Ishikawa (cell line): ENCODE measurements at regions not wholly inside any gene's neighbourhood (a gene's known extent, or its start where the extent isn't known, plus 50 kb on each side); places are given as distances from the start of the nearest gene placed in this dataset.

Experiments used
- CEBPB ChIP-seq: IDR thresholded peaks from 2 replicates; pipeline ENCODE4 v1.6.1; 2012
- CREB1 ChIP-seq: IDR thresholded peaks from 2 replicates; pipeline ENCODE4 v1.6.1; 2012; ENCODE audit warnings: low read depth
- EGR1 ChIP-seq: IDR thresholded peaks from 2 replicates; pipeline ENCODE4 v1.6.1; 2012
- EP300 ChIP-seq: IDR thresholded peaks from 2 replicates; pipeline ENCODE4 v1.6.1; 2012; ENCODE audit warnings: borderline replicate concordance
- FOXM1 ChIP-seq: IDR thresholded peaks from 2 replicates; pipeline ENCODE4 v1.6.1; 2012; ENCODE audit warnings: low read depth, borderline replicate concordance
- NFIC ChIP-seq: IDR thresholded peaks from 2 replicates; pipeline ENCODE4 v1.6.1; 2012
- RAD21 ChIP-seq: IDR thresholded peaks from 2 replicates; pipeline ENCODE4 v1.6.1; 2012; ENCODE audit warnings: low read depth
- TAF1 ChIP-seq: IDR thresholded peaks from 2 replicates; pipeline ENCODE4 v1.6.1; 2012; ENCODE audit warnings: low read depth, mild to moderate bottlenecking
- TCF12 ChIP-seq: IDR thresholded peaks from 2 replicates; pipeline ENCODE4 v1.6.1; 2012; ENCODE audit warnings: low read depth
- TEAD4 ChIP-seq: IDR thresholded peaks from 2 replicates; pipeline ENCODE4 v1.6.1; 2012
- YY1 ChIP-seq: IDR thresholded peaks from 2 replicates; pipeline ENCODE4 v1.6.1; 2012; ENCODE audit warnings: low read depth
- ZBTB7A ChIP-seq: IDR thresholded peaks from 2 replicates; pipeline ENCODE4 v1.6.1; 2012; ENCODE audit warnings: low read depth
- TF ChIP-seq, protein P1 (sequence below): IDR thresholded peaks from 2 replicates; pipeline ENCODE4 v1.6.1; 2012
- TF ChIP-seq, protein P2 (sequence below): IDR thresholded peaks from 2 replicates; pipeline ENCODE4 v1.6.1; 2012; ENCODE audit warnings: low read depth, mild to moderate bottlenecking
- TF ChIP-seq, protein P3 (sequence below): IDR thresholded peaks from 2 replicates; pipeline ENCODE4 v1.6.1; 2012

DNA sequence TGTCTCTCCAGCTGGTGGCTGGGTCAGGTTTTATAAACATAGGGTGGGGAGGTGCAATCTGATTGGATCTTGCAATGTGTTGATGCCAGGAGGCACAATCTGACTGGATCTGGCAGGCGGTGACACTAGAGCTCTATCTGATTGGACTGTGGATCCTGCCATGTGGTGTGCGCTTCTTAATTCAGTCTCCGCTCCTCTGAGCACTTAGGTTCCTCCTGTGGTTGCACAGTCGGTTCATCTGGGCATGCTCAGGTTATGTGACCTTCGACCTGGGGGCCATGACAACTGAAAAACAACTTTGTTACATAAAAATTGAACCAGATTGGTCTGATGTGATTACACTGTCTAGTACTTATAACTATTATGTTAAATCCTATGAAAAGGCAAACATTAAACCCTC, 127.1 kb upstream of the SVIL start:
- TF ChIP-seq EP300 (no peak), EGR1 (no peak), RAD21 (no peak), CEBPB (no peak), FOXM1 (no peak), TEAD4 (no peak)
- TF ChIP-seq, protein P1, sequence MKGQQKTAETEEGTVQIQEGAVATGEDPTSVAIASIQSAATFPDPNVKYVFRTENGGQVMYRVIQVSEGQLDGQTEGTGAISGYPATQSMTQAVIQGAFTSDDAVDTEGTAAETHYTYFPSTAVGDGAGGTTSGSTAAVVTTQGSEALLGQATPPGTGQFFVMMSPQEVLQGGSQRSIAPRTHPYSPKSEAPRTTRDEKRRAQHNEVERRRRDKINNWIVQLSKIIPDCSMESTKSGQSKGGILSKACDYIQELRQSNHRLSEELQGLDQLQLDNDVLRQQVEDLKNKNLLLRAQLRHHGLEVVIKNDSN = no peak
- TF ChIP-seq, protein P2, sequence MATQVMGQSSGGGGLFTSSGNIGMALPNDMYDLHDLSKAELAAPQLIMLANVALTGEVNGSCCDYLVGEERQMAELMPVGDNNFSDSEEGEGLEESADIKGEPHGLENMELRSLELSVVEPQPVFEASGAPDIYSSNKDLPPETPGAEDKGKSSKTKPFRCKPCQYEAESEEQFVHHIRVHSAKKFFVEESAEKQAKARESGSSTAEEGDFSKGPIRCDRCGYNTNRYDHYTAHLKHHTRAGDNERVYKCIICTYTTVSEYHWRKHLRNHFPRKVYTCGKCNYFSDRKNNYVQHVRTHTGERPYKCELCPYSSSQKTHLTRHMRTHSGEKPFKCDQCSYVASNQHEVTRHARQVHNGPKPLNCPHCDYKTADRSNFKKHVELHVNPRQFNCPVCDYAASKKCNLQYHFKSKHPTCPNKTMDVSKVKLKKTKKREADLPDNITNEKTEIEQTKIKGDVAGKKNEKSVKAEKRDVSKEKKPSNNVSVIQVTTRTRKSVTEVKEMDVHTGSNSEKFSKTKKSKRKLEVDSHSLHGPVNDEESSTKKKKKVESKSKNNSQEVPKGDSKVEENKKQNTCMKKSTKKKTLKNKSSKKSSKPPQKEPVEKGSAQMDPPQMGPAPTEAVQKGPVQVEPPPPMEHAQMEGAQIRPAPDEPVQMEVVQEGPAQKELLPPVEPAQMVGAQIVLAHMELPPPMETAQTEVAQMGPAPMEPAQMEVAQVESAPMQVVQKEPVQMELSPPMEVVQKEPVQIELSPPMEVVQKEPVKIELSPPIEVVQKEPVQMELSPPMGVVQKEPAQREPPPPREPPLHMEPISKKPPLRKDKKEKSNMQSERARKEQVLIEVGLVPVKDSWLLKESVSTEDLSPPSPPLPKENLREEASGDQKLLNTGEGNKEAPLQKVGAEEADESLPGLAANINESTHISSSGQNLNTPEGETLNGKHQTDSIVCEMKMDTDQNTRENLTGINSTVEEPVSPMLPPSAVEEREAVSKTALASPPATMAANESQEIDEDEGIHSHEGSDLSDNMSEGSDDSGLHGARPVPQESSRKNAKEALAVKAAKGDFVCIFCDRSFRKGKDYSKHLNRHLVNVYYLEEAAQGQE = no peak

DNA sequence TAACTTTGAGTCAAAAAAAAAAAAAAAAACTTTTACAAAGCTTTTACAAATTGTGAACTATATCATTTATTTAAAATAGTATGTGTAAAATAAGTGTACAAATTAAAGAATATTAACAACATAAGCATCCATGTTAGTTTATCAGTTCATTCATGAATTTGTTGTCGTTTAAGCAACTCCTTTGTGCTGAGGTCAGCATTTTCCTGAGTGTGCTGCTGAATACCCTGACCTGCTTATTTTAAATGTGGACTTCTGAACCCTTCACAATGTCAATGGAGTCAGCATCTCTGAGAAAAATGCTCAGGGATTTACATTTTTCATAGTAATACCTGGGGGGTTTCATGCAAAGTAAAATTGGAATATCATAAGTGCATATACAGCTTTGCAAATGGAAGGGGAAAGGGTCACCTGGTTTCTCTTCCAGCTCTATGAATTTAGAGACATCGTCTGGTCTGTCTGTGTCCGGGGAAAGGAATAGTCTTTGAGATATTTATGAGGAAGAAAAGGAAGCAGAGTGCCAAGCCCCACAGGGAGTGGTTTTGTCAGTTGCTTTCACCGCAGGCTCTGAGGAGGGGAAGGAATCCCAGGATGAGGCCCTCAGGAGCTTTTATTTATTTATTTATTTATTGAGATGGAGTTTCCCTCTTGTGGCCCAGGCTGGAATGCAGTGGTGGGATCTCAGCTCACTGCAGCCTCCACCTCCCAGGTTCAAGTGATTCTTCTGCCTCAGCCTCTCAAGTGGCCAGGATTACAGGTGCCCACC, 125.5 kb upstream of the SVIL start:
- TF ChIP-seq TCF12 (no peak), YY1 (no peak), CEBPB (no peak), ZBTB7A (no peak), RAD21 (no peak), NFIC (no peak), TEAD4 (no peak), EP300 (no peak), EGR1 (no peak), FOXM1 (no peak), TAF1 (no peak), CREB1 (no peak)
- TF ChIP-seq, protein P2 = no peak
- TF ChIP-seq, protein P3, sequence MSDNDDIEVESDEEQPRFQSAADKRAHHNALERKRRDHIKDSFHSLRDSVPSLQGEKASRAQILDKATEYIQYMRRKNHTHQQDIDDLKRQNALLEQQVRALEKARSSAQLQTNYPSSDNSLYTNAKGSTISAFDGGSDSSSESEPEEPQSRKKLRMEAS = no peak
- TF ChIP-seq, protein P1 = no peak

DNA sequence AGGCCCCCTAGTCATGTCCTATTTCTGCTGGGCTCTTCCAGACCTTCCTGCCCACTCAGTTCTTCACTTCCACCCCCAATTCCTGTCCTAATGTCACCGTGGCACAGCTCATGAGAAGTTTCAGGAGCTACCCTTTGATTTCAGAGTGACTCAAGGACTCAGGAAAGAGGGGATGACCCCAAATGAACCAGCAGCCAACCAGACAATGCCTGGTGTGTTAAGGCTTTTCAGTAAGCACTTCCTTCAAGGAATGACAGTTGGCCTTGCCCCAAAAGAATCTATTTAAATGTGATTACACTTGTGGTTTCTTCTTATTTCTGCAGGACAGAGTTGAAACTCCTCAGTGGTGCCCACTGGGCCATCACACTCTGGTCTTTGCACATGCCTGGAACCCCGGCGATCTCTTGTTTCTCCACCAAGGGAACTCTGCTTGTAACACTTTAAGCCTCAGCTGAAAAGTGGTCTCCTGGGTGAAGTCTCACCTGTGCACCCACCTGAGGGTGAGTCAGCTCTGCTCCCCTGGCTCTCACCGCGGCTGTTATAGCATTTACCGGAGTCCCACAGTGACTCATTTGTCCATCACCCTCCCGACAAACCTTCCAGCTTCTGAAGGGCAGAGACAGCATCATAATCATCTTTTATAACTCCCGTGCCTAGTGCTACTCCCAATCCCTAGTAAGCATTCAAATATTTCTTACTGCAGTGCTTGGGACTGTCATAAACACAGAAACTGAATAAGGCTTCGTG, 123.0 kb upstream of the SVIL start:
- TF ChIP-seq RAD21 = no peak
- TF ChIP-seq TAF1 = no peak
- no peak for TF ChIP-seq CREB1
- TF ChIP-seq, protein P2 = no peak
- TF ChIP-seq YY1 = no peak
- no peak for TF ChIP-seq TCF12
- no peak for TF ChIP-seq TEAD4
- TF ChIP-seq EGR1 = no peak
- TF ChIP-seq NFIC = no peak
- no peak for TF ChIP-seq FOXM1
- no peak for TF ChIP-seq ZBTB7A
- no peak for TF ChIP-seq CEBPB
- TF ChIP-seq, protein P1 = no peak
- TF ChIP-seq EP300 = no peak
- TF ChIP-seq, protein P3 = no peak
